IPS-18a (cell line): ENCODE measurements at regions not wholly inside any gene's neighbourhood (a gene's known extent, or its start where the extent isn't known, plus 50 kb on each side); places are given as distances from the start of the nearest gene placed in this dataset.

Experiments
- H3K27ac ChIP-seq: one replicate; pipeline ENCODE4 v1.5.1; 2013; ENCODE audit warnings: low read length
- H3K27me3 ChIP-seq: one replicate; pipeline ENCODE4 v1.6.1; 2013; ENCODE audit warnings: mild to moderate bottlenecking, low read length; ENCODE audit not compliant: control insufficient read depth, insufficient read depth
- H3K36me3 ChIP-seq: one replicate; pipeline ENCODE4 v1.6.1; 2013; ENCODE audit warnings: low read depth, low read length; ENCODE audit not compliant: control insufficient read depth
- H3K4me1 ChIP-seq: one replicate; pipeline ENCODE4 v1.6.1; 2013; ENCODE audit warnings: low read depth, low read length; ENCODE audit not compliant: control insufficient read depth
- H3K4me3 ChIP-seq: one replicate; pipeline ENCODE4 v1.5.1; 2013; ENCODE audit warnings: low read length
- H3K9ac ChIP-seq: one replicate; pipeline ENCODE4 v1.6.1; 2013; ENCODE audit warnings: mild to moderate bottlenecking, low read length, moderate library complexity
- H3K9me3 ChIP-seq: one replicate; pipeline ENCODE4 v1.6.1; 2013; ENCODE audit warnings: low read depth, low read length; ENCODE audit not compliant: control insufficient read depth

DNA sequence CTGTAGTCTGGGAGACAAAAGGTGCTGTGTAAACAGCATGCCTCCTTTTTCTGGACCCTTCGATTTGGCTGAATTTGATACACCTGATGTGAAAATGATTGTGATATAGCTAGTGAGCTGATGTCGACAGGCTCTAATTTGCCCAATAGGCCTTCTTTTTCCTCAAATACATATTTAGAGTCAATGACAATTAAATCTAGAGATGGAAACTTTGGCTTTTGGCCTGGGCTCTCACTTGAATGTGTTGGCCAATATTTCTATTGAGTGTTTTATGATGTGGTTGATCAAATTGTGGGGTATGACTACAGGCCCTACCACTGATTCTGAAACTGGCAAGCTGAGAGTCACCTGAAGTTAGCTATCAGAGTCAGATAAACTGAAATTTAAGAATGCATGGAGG is 151.8 kb upstream of the MEOX2 start:
- Histone ChIP-seq H3K4me1 (peaks cover 20% of the 10 kb centered on the region), H3K27me3 (no peaks in the 10 kb centered on the region), H3K9me3 (no peaks in the 10 kb centered on the region), H3K27ac (no peak overlapping the region), H3K36me3 (no peaks in the 10 kb centered on the region), H3K9ac (no peak overlapping the region), H3K4me3 (no peak overlapping the region)

DNA sequence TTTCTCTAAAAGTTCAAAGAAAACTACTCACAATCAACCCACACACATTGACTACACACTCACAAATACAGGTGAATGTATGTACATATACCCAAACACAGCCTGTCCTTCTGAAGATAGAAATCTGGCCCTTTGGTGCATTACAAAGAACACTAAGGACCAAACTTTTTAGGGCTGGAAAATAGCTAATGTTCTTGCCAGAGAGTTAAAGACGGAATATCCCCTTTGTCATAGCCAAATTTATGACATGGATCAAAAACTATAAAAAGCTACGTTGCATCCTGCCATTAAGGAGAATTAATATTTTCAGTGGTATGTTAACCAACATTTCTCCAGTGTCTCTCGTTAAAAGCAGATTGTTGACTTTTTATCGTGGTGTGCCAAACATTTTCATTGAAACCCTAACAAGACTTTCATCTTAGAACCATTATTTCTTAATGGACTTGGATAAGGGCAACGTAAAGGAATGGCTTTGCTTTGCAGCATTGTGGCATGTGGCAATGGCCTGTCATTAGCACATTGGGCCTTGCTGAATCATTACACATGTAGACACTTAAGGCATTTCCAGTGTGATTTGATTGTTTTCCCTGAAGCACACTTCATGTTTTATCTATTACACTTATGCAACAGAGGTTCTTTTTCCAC is 150.9 kb upstream of the MEOX2 start:
- Histone ChIP-seq H3K4me3 (no peak overlapping the region), H3K36me3 (no peaks in the 10 kb centered on the region), H3K27ac (no peak overlapping the region), H3K27me3 (no peaks in the 10 kb centered on the region), H3K4me1 (peaks cover 20% of the 10 kb centered on the region), H3K9ac (no peak overlapping the region), H3K9me3 (no peaks in the 10 kb centered on the region)

DNA sequence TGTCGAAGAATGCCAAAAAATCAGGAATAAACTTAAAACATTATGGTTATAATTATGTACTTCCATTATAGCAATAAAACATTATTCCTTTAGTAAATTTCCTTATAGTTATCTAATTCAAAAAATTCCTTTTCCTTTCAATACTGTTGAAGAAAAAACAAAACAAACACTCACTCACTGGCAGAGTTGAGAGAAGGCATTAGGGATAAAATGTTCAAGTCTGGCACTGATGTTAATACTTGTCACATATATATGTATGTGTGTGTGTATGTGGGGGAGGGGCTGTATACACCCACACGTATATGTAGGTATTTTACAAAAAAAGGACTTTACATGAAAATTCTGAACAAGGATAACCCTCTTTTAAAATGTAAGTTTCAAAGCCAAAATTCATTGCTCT is 150.2 kb upstream of the MEOX2 start:
- Histone ChIP-seq H3K9ac (no peak overlapping the region), H3K4me1 (peaks cover 23% of the 10 kb centered on the region), H3K27ac (no peak overlapping the region), H3K9me3 (no peaks in the 10 kb centered on the region), H3K36me3 (no peaks in the 10 kb centered on the region), H3K4me3 (no peak overlapping the region), H3K27me3 (no peaks in the 10 kb centered on the region)

DNA sequence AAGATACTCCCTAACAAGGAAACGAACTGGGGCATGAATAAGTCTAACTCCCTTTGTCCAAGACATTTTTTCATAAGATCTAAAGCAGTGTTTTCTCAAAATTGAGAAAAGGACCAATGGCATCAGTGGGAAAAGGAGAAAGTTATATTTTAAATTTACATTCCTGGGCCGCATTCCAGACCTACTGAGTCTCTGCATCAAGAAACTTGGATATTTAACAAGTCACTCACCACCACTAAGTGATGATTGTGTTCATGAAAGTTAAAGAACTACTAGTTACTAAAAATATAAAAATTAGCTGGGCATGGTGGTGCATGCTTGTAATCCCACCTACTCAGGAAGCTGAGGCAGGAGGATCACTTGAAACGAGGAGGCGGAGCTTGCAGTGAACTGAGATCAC is 149.6 kb upstream of the MEOX2 start:
- Histone ChIP-seq H3K36me3 (no peaks in the 10 kb centered on the region), H3K27ac (no peak overlapping the region), H3K4me1 (peaks cover 27% of the 10 kb centered on the region)

DNA sequence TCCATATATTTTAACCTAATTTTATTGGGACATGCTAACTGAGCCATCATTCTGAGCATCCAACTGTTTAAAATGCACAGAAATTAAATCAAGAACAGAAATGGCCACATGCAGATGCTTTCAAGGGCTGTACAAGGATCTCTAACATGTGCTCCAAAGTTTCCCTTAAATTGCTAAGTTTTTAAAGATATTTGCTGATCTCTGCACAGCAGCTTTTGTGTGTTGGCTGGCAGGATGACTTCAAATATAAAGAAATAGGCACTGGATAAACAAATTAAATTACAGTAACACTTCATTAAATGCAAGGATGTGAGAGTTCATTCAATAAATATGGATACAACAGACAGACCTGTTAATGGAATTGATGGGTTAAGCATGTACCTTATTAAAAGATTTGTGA is 148.0 kb upstream of the MEOX2 start:
- Histone ChIP-seq H3K4me1 (peaks cover 19% of the 10 kb centered on the region), H3K36me3 (no peaks in the 10 kb centered on the region), H3K9ac (no peak overlapping the region), H3K27ac (no peak overlapping the region), H3K4me3 (no peak overlapping the region), H3K27me3 (no peaks in the 10 kb centered on the region), H3K9me3 (no peaks in the 10 kb centered on the region)

More for the DNA sequence above, 149.6 kb upstream of the MEOX2 start:
- Histone ChIP-seq H3K9me3 (no peaks in the 10 kb centered on the region), H3K4me3 (no peak overlapping the region), H3K9ac (no peak overlapping the region), H3K27me3 (no peaks in the 10 kb centered on the region)

DNA sequence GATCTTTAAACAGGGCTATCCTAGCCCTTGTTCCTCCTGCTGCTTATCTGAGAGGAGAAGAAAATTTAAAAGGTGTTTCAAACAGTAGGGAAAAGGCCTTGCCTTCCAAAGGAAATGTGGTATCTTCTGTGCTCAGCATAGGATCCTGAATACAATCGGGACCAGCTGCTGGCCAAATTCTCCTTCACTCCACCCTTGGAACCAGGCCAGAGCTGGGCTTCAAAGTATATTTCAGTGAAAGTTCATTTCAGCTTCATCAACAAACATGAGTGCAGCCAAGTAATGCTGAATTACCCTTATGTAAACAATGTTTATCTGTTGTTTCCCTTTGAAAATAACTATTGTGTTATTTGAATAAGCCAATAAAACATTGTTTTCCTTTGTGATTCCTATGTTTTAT is 146.5 kb upstream of the MEOX2 start:
- H3K4me3 ChIP-seq, result no peak overlapping the region
- H3K27ac ChIP-seq, result no peak overlapping the region
- no peaks in the 10 kb centered on the region for H3K36me3 ChIP-seq
- H3K4me1 ChIP-seq, result peaks cover 14% of the 10 kb centered on the region
- no peak overlapping the region for H3K9ac ChIP-seq
- H3K27me3 ChIP-seq, result no peaks in the 10 kb centered on the region
- H3K9me3 ChIP-seq, result no peaks in the 10 kb centered on the region

DNA sequence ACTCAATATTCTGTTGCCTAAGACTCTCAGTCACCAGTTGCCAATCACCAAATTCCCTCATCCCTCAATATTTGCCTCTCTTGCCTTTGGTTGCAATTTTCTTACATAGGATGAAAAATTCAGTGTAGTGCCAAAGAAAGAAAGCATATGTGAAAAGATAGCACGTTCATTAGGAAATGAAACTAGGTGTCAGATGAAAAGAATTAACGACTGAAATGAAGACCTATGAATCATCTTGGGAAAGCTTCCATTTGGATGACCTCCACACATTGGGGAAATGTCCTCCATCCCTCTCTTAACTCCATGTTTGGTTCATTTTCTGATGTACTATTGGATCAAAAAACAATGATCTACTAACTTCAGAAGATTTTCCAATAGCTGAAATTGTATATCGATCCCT is 145.1 kb upstream of the MEOX2 start:
- no peak overlapping the region for H3K4me3 ChIP-seq
- peaks cover 14% of the 10 kb centered on the region for H3K4me1 ChIP-seq
- H3K27ac ChIP-seq, result no peak overlapping the region

DNA sequence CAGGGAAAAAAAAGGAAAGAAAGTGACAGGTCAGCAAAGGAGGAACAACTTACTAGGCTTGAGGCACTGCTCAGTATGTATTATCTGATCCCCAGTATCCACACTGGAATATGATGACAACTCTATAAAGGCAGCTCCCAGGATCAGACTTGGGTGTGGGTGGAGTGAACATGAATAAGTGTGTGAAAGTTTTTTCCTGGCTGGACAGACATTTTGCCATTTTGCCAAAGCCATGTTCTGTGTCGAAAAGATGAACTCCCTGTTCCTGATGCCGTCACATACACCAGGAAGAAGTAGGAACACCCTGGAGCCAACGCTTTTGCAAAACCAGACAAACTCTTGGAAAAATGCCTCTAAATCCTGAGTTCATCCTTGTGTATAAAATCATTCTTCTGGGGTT is 143.2 kb upstream of the MEOX2 start:
- Histone ChIP-seq H3K27me3 (no peaks in the 10 kb centered on the region), H3K4me3 (no peak overlapping the region), H3K4me1 (peaks cover 14% of the 10 kb centered on the region), H3K27ac (no peak overlapping the region), H3K9me3 (no peaks in the 10 kb centered on the region), H3K36me3 (no peaks in the 10 kb centered on the region), H3K9ac (no peak overlapping the region)

More for the DNA sequence above, 145.1 kb upstream of the MEOX2 start:
- H3K36me3 ChIP-seq, result no peaks in the 10 kb centered on the region
- no peaks in the 10 kb centered on the region for H3K27me3 ChIP-seq
- H3K9me3 ChIP-seq, result no peaks in the 10 kb centered on the region
- H3K9ac ChIP-seq, result no peak overlapping the region

DNA sequence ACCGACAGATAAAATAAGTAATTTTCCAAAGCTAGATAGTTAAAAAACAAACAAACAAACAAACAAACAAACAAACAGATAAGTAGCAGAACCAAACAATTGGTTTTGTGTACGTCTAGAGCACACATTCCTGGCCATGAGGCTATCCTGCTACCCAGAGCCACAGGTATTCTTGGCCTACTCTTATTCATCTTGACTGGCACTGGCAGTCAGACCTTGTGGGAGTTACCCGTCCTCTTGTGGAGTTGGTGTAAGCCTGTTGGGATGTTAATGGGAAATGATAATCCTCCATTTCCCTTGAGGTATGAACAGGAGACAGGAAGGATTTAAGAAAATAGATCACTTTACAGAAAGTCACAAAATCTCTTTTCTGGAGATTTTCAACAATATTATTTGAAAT is 142.4 kb upstream of the MEOX2 start:
- no peaks in the 10 kb centered on the region for H3K27me3 ChIP-seq
- H3K36me3 ChIP-seq, result no peaks in the 10 kb centered on the region

DNA sequence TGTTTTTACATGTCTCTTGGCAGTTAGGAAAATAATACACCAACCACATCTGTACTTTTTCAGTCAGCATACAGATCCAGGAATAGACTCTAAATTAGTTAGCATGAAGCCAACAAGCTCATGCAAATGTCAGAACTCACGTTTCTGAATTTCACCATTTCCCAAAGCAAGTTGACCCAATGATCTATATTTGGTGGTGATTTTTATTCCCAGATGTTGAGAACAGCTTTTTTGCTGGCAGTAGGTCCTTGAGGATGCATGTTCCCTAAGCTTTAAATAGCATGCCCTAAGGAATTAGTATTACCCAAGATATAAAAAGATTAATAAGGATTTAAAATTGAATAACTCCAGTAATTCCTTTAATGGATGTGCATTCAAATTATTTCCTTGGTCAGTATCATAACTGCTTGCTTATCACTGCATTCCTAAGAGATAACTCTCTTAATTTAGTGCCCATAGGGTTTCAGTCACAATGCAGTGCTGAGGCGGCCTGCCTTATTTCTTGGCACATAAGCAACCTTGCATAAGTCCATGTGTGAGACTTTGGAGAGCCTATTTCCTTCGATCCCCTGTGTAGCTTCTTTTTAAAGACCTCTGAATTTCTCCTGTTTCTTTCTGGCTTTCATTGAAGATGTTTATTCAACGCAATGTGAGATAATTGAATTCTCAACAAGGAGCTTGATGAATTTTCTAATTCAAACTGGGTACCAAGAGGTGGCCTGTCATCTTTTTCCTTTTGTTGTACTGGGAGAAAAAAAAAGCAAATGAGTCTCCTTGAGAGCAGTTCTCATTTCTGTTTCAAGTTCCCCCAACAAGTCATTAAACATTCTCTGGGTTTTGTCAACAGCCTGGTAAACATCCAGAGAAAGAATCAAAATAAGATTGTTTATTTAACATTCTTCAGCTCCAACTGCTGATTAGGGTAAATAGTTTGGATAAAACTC is 135.3 kb upstream of the MEOX2 start:
- Histone ChIP-seq H3K4me3 (no peak overlapping the region), H3K36me3 (no peaks in the 10 kb centered on the region), H3K4me1 (no peaks in the 10 kb centered on the region), H3K27me3 (no peaks in the 10 kb centered on the region), H3K9ac (no peak overlapping the region), H3K27ac (no peak overlapping the region), H3K9me3 (no peaks in the 10 kb centered on the region)

More for the DNA sequence above, 142.4 kb upstream of the MEOX2 start:
- no peak overlapping the region for H3K4me3 ChIP-seq
- no peak overlapping the region for H3K27ac ChIP-seq
- no peaks in the 10 kb centered on the region for H3K9me3 ChIP-seq
- H3K9ac ChIP-seq, result no peak overlapping the region
- peaks cover 14% of the 10 kb centered on the region for H3K4me1 ChIP-seq

DNA sequence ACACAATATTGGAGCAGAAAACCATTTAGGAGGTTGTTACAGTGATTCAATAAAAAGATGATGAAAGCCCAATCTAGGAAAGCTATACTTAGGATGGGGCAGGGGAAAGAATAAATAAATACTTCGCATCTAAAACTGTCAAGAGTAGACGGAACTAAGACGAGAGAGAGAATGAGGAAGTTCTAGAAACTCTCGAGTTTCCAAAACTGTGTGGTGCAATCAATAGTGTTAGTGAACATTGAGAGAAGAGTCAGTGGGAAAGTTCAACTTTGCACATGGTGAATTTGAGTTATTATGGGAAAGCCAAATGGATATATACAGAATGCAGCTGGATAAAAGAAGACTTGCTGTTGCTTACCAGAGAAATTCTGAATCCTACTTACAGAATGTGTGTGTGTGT is 133.8 kb upstream of the MEOX2 start:
- Histone ChIP-seq H3K27me3 (no peaks in the 10 kb centered on the region), H3K4me1 (no peaks in the 10 kb centered on the region), H3K9ac (no peak overlapping the region), H3K4me3 (no peak overlapping the region), H3K9me3 (no peaks in the 10 kb centered on the region), H3K36me3 (no peaks in the 10 kb centered on the region), H3K27ac (no peak overlapping the region)
